Lower leg skin (tissue), 4 donors: ENCODE measurements at regions not wholly inside any gene's neighbourhood (a gene's known extent, or its start where the extent isn't known, plus 50 kb on each side); places are given as distances from the start of the nearest gene placed in this dataset.

Source experiments
- DNase-seq, 2 donors: peaks; one replicate each; pipeline ENCODE4 v3.0.0-alpha.2; 2019; ENCODE audit warnings: low spot score in 2 of 2
- H3K4me3 ChIP-seq: fragments of 200-600 bp; sonication (generic); 2 replicates; pipeline ENCODE4 v1.5.1; 2017; ENCODE audit warnings: mild to moderate bottlenecking, low read depth; ENCODE audit not compliant: poor library complexity, severe bottlenecking
- POLR2A ChIP-seq, 2 donors: fragments of 450-650 bp; IDR thresholded peaks; one replicate each; pipeline ENCODE4 v1.6.1; 2016 to 2017; ENCODE audit warnings: antibody characterized with exemption in 2 of 2, mild to moderate bottlenecking in 1 of 2, moderate library complexity in 1 of 2
- WGBS, 2 donors: methylation state at CpG; one replicate each; pipeline ENCODE4 v1.1.5; 2018; 5-methylcytosine and 5-hydroxymethylcytosine counted together
- intact Hi-C: fragments of 100-400 bp; cut with DNase I; formaldehyde crosslinking; loops from one replicate; pipeline ENCODE4 v1.15.0; 2023; ENCODE audit warnings: low total_unique reads
- TF ChIP-seq, protein P1 (sequence below), 3 donors: fragments of 450-650 bp; IDR thresholded peaks; one replicate each; pipeline ENCODE4 v1.5.1; 2016; ENCODE audit warnings: antibody characterized with exemption in 3 of 3, mild to moderate bottlenecking in 3 of 3, moderate library complexity in 2 of 3

DNA sequence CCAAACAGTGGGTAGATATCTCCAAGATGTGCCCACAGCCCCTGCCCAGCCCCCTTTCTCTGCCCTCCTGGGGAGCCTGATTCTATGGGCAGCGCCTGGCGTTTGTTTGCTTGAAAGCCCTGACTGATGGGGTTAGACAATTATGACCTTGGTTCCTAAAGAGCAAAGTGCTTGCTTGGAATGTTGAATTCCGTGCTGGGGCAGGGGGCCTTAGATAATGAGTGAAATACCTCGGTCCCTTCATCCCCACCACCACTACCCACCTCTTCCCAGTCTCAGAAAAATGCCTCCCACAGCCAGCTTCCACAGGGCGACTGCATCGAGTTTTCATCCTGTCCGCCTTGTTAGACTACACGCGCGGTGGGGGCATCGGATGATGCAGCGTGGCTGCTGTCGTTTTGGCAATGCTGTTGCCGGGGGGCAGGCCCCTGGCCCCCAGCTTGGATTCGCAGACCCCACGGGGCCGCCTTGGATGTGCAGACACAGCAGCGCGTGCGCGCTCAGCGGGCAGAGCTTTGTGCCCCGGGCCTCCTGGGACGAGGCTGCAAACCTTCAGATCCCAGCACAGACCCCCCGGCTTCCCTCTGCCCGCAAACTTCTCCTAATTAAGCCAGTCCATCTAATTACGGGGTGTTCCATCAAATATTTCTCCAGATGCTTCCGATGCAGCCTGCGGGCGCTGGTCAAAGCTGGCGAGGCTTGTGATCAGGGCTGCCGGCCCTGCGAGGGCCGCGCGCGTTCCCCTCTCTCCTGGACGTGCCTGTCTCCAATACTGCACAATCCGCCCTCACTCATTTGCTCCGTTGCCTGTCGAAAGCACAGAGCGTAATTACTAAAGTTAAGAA, 86.1 kb downstream of the LINC00237 start:
- DNase-seq, result no peak
- WGBS, 2 donors, result 6 to 9% methylated on average over 30 to 42 of the region's 42 CpGs
- intact Hi-C loops, result no loop called here
- no peak for TF ChIP-seq POLR2A (IDR thresholded peaks at IDR 0.05)
- TF ChIP-seq, protein P1, sequence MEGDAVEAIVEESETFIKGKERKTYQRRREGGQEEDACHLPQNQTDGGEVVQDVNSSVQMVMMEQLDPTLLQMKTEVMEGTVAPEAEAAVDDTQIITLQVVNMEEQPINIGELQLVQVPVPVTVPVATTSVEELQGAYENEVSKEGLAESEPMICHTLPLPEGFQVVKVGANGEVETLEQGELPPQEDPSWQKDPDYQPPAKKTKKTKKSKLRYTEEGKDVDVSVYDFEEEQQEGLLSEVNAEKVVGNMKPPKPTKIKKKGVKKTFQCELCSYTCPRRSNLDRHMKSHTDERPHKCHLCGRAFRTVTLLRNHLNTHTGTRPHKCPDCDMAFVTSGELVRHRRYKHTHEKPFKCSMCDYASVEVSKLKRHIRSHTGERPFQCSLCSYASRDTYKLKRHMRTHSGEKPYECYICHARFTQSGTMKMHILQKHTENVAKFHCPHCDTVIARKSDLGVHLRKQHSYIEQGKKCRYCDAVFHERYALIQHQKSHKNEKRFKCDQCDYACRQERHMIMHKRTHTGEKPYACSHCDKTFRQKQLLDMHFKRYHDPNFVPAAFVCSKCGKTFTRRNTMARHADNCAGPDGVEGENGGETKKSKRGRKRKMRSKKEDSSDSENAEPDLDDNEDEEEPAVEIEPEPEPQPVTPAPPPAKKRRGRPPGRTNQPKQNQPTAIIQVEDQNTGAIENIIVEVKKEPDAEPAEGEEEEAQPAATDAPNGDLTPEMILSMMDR (IDR thresholded peaks at IDR 0.05), result no peak
- no peak overlapping the region for H3K4me3 ChIP-seq

DNA sequence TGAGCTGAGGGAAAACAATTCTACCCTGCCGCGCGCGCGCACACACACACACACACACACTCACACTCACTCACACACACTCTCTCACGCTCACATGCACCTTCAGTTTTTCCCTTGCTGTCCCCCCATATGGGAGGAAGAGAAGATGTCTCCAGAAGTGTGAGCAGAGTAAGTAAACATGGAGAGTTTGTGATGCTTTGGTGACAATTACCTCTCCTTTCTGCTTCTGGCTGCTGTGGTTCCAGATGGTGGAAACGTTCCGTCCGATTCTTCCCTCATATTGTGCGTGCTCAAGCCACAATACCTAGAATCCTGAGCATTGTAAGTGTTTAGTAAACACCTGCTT, 86.7 kb downstream of the LINC00237 start:
- DNase-seq, result no peak
- intact Hi-C loops, result no loop called here
- H3K4me3 ChIP-seq, result no peak overlapping the region
- 86 to 95% methylated on average over 10 of the region's 10 CpGs for WGBS, 2 donors
- TF ChIP-seq, protein P1 (IDR thresholded peaks at IDR 0.05), result no peak
- TF ChIP-seq POLR2A (IDR thresholded peaks at IDR 0.05), result no peak

DNA sequence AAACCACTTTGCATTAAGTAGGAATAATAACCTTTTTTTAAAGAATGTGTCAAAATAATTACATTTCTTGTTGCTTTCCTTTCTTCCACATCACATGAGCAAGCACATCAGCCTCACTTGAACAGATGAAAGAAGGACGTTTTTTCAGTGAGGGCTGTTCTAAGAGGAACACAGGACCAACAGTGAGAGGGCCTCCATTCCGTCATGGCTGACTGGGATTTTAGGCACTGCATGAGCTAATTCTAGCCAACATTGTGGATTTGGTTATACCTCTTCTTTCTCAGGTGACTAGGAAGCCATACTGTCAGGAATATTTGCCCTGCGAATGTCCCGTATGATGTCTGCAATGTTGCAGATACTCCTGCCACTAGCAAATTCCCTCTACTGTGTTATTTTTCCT, 87.6 kb downstream of the LINC00237 start:
- TF ChIP-seq, protein P1 (IDR thresholded peaks at IDR 0.05), result no peak
- TF ChIP-seq POLR2A (IDR thresholded peaks at IDR 0.05), result no peak
- DNase-seq, result no peak
- 82 to 86% methylated on average over 4 of the region's 4 CpGs for WGBS, 2 donors
- intact Hi-C loops, result no loop called here
- H3K4me3 ChIP-seq, result no peak overlapping the region

DNA sequence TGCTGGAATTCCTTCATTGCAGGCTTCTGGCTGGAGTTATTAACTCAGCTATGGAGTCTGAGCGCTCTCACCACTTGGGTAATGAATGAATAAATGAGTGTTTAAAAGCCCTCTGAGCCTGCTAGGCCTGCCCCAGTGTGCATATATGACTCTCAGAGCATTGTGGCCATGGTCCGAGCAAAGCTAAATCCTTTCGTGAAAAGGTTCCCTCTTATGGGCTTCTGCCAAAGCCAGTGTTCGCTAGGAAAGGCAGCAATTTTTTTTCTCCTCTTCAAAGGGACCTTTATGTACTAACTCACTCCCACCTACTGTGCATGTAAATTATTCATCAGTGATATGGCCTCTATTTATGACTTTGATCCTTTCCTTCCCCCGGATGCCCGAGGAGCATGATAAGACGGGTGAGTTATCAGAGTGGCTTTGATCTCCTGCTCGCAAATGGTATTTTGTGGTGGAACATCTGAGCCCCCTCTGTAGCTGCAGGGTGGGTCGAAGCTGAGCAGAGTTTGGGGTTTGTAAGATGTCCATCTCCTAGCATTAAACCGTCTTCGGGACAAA, 88.6 kb downstream of the LINC00237 start:
- TF ChIP-seq, protein P1 (IDR thresholded peaks at IDR 0.05), result no peak
- no peak for TF ChIP-seq POLR2A (IDR thresholded peaks at IDR 0.05)
- 47% methylated on average over 11 of the region's 11 CpGs for WGBS, 2 donors
- intact Hi-C loops, result no loop called here
- no peak overlapping the region for H3K4me3 ChIP-seq
- peak in 1 of 2 donors; percentile 18 for DNase-seq

DNA sequence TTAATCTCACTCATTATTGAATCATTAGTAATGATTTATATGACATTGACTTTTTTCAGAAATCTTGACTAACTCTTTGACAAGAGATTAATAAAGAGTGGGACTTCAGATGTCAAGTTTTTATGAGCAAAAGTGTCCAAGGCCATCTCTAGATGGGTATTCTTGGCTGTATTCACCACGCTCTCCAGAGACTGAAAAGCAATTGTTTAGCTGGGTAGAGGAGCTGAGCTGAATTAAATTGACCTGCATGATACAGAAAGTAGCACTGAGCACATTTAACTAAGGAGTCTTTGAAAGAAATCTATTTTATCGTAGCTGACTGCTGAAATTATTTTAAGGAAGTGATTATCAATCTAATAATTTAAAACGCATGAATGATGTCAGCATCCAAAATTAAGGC, 89.4 kb downstream of the LINC00237 start:
- intact Hi-C loops, result no loop called here
- WGBS, 2 donors, result 66 to 68% methylated on average over 3 of the region's 3 CpGs
- TF ChIP-seq, protein P1 (IDR thresholded peaks at IDR 0.05), result no peak
- no peak for TF ChIP-seq POLR2A (IDR thresholded peaks at IDR 0.05)
- no peak overlapping the region for H3K4me3 ChIP-seq
- DNase-seq, result no peak
